Naive thymus-derived CD4-positive, alpha-beta T cell (primary cell): ENCODE measurements at regions not wholly inside any gene's neighbourhood (a gene's known extent, or its start where the extent isn't known, plus 50 kb on each side); places are given as distances from the start of the nearest gene placed in this dataset.

Experiments
- ATAC-seq: fragments of 150-1000 bp; cut with Tn5 transposase; 2 replicates; pipeline ENCODE4 v1.10.0; 2021; ENCODE audit warnings: mild to moderate bottlenecking, moderate library complexity
- CTCF ChIA-PET: fragments of 350-600 bp; sonication (Branson Sonifier 250); formaldehyde crosslinking; loops from one replicate; lab custom pipeline; 2021; ENCODE audit warnings: antibody characterized with exemption; lab: Charles Lee
- POLR2A ChIA-PET: fragments of 350-600 bp; sonication (Branson Sonifier 250); formaldehyde crosslinking; loops from one replicate; lab custom pipeline; 2021; ENCODE audit warnings: antibody characterized with exemption, inconsistent platforms; lab: Charles Lee
- DNase-seq, 9 donors: peaks; one replicate each; pipeline versions ENCODE4 v3.0.0 to v3.0.0-alpha.2; 2020 to 2022; ENCODE audit warnings: mixed read lengths in 1 of 9
- H3K27ac ChIP-seq: one replicate; pipeline ENCODE4 v1.7.0; 2013; ENCODE audit warnings: mild to moderate bottlenecking, low read depth, low read length, moderate library complexity
- H3K27me3 ChIP-seq, 2 donors: one replicate each; pipeline ENCODE4 v1.7.0; 2013; ENCODE audit warnings: low read length in 2 of 2, mild to moderate bottlenecking in 2 of 2, moderate library complexity in 2 of 2; ENCODE audit not compliant: control insufficient read depth in 2 of 2, insufficient read depth in 2 of 2
- H3K36me3 ChIP-seq, 3 experiments: 1 replicate in 2 of 3; 2 replicates in 1 of 3; pipeline ENCODE4 v1.7.0; 2013; ENCODE audit warnings: low read length in 3 of 3, mild to moderate bottlenecking in 3 of 3, moderate library complexity in 1 of 3; ENCODE audit not compliant: insufficient read depth in 3 of 3, control insufficient read depth in 2 of 3
- H3K4me1 ChIP-seq, 2 donors: one replicate each; pipeline ENCODE4 v1.7.0; 2013; ENCODE audit warnings: low read length in 2 of 2, mild to moderate bottlenecking in 2 of 2, moderate library complexity in 1 of 2; ENCODE audit not compliant: control insufficient read depth in 2 of 2, insufficient read depth in 2 of 2
- H3K4me3 ChIP-seq: 2 replicates; pipeline ENCODE4 v1.7.0; 2013; ENCODE audit warnings: mild to moderate bottlenecking, low read length
- H3K9me3 ChIP-seq, 3 experiments: 1 replicate in 2 of 3; 2 replicates in 1 of 3; pipeline ENCODE4 v1.7.0; 2013; ENCODE audit warnings: low read length in 3 of 3; ENCODE audit not compliant: control insufficient read depth in 2 of 3
- H3K27ac Mint-ChIP-seq, 9 donors: one replicate each; pipeline ENCODE4 v1.8.0; 2020 to 2022; ENCODE audit warnings: mixed read lengths in 9 of 9, mild to moderate bottlenecking in 8 of 9, moderate library complexity in 5 of 9, inconsistent platforms in 2 of 9
- H3K27me3 Mint-ChIP-seq, 5 donors: one replicate each; pipeline ENCODE4 v1.8.0; 2021 to 2022; ENCODE audit warnings: mixed read lengths in 5 of 5, mild to moderate bottlenecking in 1 of 5
- H3K36me3 Mint-ChIP-seq, 5 donors: one replicate each; pipeline ENCODE4 v1.8.0; 2020 to 2022; ENCODE audit warnings: mixed read lengths in 5 of 5, mild to moderate bottlenecking in 3 of 5, inconsistent platforms in 1 of 5
- H3K4me1 Mint-ChIP-seq, 7 donors: one replicate each; pipeline ENCODE4 v1.8.0; 2020 to 2022; ENCODE audit warnings: mixed read lengths in 7 of 7, mild to moderate bottlenecking in 3 of 7, inconsistent platforms in 1 of 7
- H3K4me3 Mint-ChIP-seq, 10 donors: one replicate each; pipeline ENCODE4 v1.8.0; 2020 to 2022; ENCODE audit warnings: mild to moderate bottlenecking in 10 of 10, mixed read lengths in 10 of 10, moderate library complexity in 6 of 10, inconsistent platforms in 2 of 10
- H3K9me3 Mint-ChIP-seq, 11 donors: one replicate each; pipeline ENCODE4 v1.8.0; 2020 to 2022; ENCODE audit warnings: mixed read lengths in 11 of 11, mild to moderate bottlenecking in 4 of 11, inconsistent platforms in 1 of 11, moderate library complexity in 1 of 11
- intact Hi-C, 2 donors: fragments of 100-400 bp; cut with micrococcal nuclease; formaldehyde crosslinking; loops; one replicate each; pipeline ENCODE4 v1.15.1; 2023

GRCh38 chr5:26625099-26625498, 413.3 kb downstream of the CDH9 start:
- Histone ChIP-seq H3K4me1 (no peaks in the 10 kb centered on the region), H3K27ac (no peak overlapping the region), H3K9me3 (no peaks in the 10 kb centered on the region), H3K36me3 (no peaks in the 10 kb centered on the region), H3K27me3 (no peaks in the 10 kb centered on the region), H3K4me3 (no peak overlapping the region)
- Mint-ChIP-seq H3K4me1 (no peaks in the 10 kb centered on the region), H3K9me3 (peaks cover 0 to 8% (median 3%) of the 10 kb centered on the region in 11 donors), H3K36me3 (no peaks in the 10 kb centered on the region), H3K27me3 (no peaks in the 10 kb centered on the region), H3K4me3 (no peak overlapping the region), H3K27ac (no peak overlapping the region)
- no peak for DNase-seq
- intact Hi-C loops = no loop called here
- ChIA-PET CTCF (no interaction called here), POLR2A (no interaction called here)
- no peak for ATAC-seq

- Mint-ChIP-seq H3K36me3 (no peaks in the 10 kb centered on the region), H3K27me3 (no peaks in the 10 kb centered on the region), H3K9me3 (peaks cover 0 to 8% (median 4%) of the 10 kb centered on the region in 11 donors), H3K4me3 (no peak overlapping the region), H3K4me1 (no peaks in the 10 kb centered on the region), H3K27ac (no peak overlapping the region)
- ATAC-seq (no peak), DNase-seq (no peak)
- no peaks in the 10 kb centered on the region for H3K27me3 ChIP-seq
- H3K27ac ChIP-seq = no peak overlapping the region
- H3K9me3 ChIP-seq = no peaks in the 10 kb centered on the region
- POLR2A ChIA-PET = no interaction called here
- CTCF ChIA-PET = no interaction called here
- no peak overlapping the region for H3K4me3 ChIP-seq
- no peaks in the 10 kb centered on the region for H3K36me3 ChIP-seq
- intact Hi-C loops = loop anchor here in 1 of 2 donors (5.0 kb wide), 1 partner anchor 124 kb away; no protein-coding TSS in a partner anchor
- no peaks in the 10 kb centered on the region for H3K4me1 ChIP-seq
Measured at GRCh38 chr5:26622947-26623346, 415.4 kb downstream of the CDH9 start.

DNA sequence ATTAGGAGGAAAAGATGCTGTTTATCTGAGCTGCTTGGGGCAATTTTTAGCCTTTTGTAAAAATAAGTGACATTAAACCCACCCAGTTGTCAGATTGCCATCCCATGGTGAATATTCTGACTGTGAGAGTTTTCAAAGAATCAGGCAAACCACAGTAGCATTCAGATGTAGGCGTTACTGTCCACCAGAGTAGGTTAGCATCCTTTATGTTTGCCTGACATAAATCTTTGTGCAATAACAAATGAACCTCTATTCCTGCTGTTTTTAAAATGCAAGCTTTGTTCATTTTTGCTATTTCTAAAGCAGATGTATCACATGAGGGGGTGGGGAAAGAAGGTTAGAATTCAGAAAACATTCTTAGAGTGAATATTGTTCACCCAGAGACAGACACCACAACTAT, 427.8 kb downstream of the CDH9 start:
- ATAC-seq (no peak), DNase-seq (no peak)
- Mint-ChIP-seq H3K4me3 (no peak overlapping the region), H3K9me3 (peaks cover 3 to 26% (median 11%) of the 10 kb centered on the region in 11 donors), H3K36me3 (no peaks in the 10 kb centered on the region), H3K27ac (no peak overlapping the region), H3K27me3 (no peaks in the 10 kb centered on the region), H3K4me1 (peaks cover 0 to 2% (median 0%) of the 10 kb centered on the region in 7 donors)
- Histone ChIP-seq H3K36me3 (no peaks in the 10 kb centered on the region), H3K4me3 (no peak overlapping the region), H3K27me3 (no peaks in the 10 kb centered on the region), H3K27ac (no peak overlapping the region), H3K4me1 (no peaks in the 10 kb centered on the region), H3K9me3 (no peaks in the 10 kb centered on the region)
- CTCF ChIA-PET = no interaction called here
- intact Hi-C loops = no loop called here
- POLR2A ChIA-PET = no interaction called here

- Mint-ChIP-seq H3K27me3 (no peaks in the 10 kb centered on the region), H3K36me3 (no peaks in the 10 kb centered on the region), H3K4me3 (no peak overlapping the region), H3K9me3 (peaks cover 0 to 28% (median 11%) of the 10 kb centered on the region in 11 donors), H3K4me1 (no peaks in the 10 kb centered on the region), H3K27ac (no peak overlapping the region)
- ATAC-seq (no peak), DNase-seq (no peak)
- POLR2A ChIA-PET = no interaction called here
- intact Hi-C loops = no loop called here
- no peaks in the 10 kb centered on the region for H3K27me3 ChIP-seq
- H3K9me3 ChIP-seq = no peaks in the 10 kb centered on the region
- H3K4me3 ChIP-seq = no peak overlapping the region
- H3K36me3 ChIP-seq = no peaks in the 10 kb centered on the region
- CTCF ChIA-PET = no interaction called here
- H3K27ac ChIP-seq = no peak overlapping the region
- H3K4me1 ChIP-seq = no peaks in the 10 kb centered on the region
Measured at GRCh38 chr5:26601563-26601962, 436.8 kb downstream of the CDH9 start.

DNA sequence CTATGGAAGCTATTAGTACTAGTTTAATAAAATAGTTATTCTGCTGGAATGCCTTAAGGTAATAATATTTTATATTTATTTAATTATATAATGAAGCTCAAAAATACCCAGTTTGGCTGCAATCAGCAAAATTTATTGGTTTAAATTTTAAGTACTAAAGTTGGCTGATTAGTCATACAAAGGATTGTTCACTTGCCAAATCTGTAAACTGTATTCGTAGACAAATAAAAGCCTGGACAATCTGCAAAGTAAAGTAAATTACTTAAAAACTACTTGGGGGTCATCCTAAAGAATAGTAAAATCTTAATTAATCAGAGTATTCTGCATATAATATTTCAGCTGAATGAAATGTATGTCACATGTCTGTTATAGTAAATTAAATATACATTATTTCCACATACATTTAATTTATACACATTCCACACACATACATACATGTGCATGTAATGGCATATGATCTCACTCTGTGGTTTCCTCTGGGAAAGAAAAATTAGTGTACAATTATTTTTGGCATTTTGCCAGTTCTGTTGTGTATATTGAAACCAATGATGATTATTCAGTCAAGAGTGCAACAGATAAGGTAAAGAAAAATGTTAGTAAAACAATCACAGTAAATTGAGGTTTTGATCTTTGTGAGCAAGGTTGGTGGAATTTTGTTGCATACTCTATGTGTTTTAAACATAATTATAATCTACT, 455.9 kb downstream of the CDH9 start:
- Histone ChIP-seq H3K9me3 (no peaks in the 10 kb centered on the region), H3K27ac (no peak overlapping the region), H3K27me3 (no peaks in the 10 kb centered on the region), H3K36me3 (no peaks in the 10 kb centered on the region), H3K4me3 (no peak overlapping the region), H3K4me1 (no peaks in the 10 kb centered on the region)
- ChIA-PET POLR2A (no interaction called here), CTCF (no interaction called here)
- Mint-ChIP-seq H3K36me3 (no peaks in the 10 kb centered on the region), H3K27me3 (no peaks in the 10 kb centered on the region), H3K9me3 (peaks cover 0 to 27% (median 5%) of the 10 kb centered on the region in 11 donors), H3K4me3 (no peak overlapping the region), H3K4me1 (no peaks in the 10 kb centered on the region), H3K27ac (no peak overlapping the region)
- DNase-seq (no peak), ATAC-seq (no peak)
- intact Hi-C loops = no loop called here

DNA sequence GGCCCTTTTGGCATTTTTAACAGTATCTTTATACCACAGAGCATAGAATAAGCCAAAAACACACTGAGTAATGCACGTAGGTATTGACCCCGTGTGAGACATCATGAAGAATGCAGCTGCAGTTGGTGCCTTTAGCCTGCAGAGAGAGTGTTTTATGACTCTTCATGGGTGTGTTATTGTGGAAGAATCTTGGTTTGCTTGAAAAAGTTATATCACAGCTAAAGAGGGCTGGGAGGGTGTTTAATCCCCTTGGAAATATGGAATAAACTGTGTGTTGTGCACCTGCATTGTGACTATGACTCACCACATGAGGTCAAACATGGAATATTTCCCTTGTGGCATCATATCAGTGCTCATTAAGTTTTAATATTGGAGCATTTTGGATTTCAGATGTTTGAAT, 458.7 kb downstream of the CDH9 start:
- no peak for DNase-seq
- no peaks in the 10 kb centered on the region for H3K4me1 Mint-ChIP-seq
- H3K4me3 Mint-ChIP-seq = no peak overlapping the region
- H3K9me3 Mint-ChIP-seq = peaks cover 0 to 16% (median 5%) of the 10 kb centered on the region in 11 donors
- no peak overlapping the region for H3K27ac Mint-ChIP-seq
- H3K4me1 ChIP-seq = no peaks in the 10 kb centered on the region
- no peaks in the 10 kb centered on the region for H3K36me3 Mint-ChIP-seq
- intact Hi-C loops = no loop called here
- H3K27me3 Mint-ChIP-seq = no peaks in the 10 kb centered on the region
- no peak for ATAC-seq
- H3K27me3 ChIP-seq = no peaks in the 10 kb centered on the region
- CTCF ChIA-PET = no interaction called here
- no peaks in the 10 kb centered on the region for H3K9me3 ChIP-seq
- H3K36me3 ChIP-seq = no peaks in the 10 kb centered on the region
- H3K4me3 ChIP-seq = no peak overlapping the region
- no peak overlapping the region for H3K27ac ChIP-seq
- POLR2A ChIA-PET = no interaction called here

DNA sequence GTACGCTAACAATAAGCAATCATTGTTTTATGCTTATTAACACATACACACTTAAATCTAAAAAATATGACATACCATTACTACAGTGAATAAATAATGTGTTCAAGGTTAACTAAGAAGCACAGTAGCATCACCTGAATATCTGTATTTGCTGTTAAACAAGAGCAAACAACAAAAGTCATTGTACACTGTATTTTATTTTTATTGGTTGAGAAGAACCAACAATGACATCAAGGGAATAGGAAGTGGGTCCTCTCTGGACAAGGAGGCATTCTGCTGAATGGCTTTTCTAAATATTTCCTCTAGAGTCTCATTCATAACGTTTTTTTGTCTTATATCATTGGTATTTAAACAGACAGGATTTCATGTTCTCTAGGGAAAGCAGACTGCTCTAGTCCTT, 460.4 kb downstream of the CDH9 start:
- CTCF ChIA-PET = no interaction called here
- H3K9me3 Mint-ChIP-seq = peaks cover 0 to 11% (median 4%) of the 10 kb centered on the region in 11 donors
- Histone ChIP-seq H3K4me1 (no peaks in the 10 kb centered on the region), H3K27ac (no peak overlapping the region), H3K9me3 (no peaks in the 10 kb centered on the region), H3K27me3 (no peaks in the 10 kb centered on the region), H3K4me3 (no peak overlapping the region), H3K36me3 (no peaks in the 10 kb centered on the region)
- H3K27ac Mint-ChIP-seq = no peak overlapping the region
- intact Hi-C loops = no loop called here
- H3K4me3 Mint-ChIP-seq = no peak overlapping the region
- ATAC-seq (no peak), DNase-seq (no peak)
- POLR2A ChIA-PET = no interaction called here
- no peaks in the 10 kb centered on the region for H3K36me3 Mint-ChIP-seq
- no peaks in the 10 kb centered on the region for H3K4me1 Mint-ChIP-seq
- H3K27me3 Mint-ChIP-seq = no peaks in the 10 kb centered on the region
